GM12892 (cell line): ENCODE measurements at regions not wholly inside any gene's neighbourhood (a gene's known extent, or its start where the extent isn't known, plus 50 kb on each side); places are given as distances from the start of the nearest gene placed in this dataset.

ENCODE experiments used
- DNase-seq: peaks from one replicate; pipeline ENCODE4 v3.0.0; 2011; ENCODE audit not compliant: insufficient read length
- FAIRE-seq: peaks from 2 replicates; lab custom pipeline; 2011; peaks lifted over from hg19 to GRCh38; lab: Jason Lieb, UNC
- POLR2A ChIP-seq: IDR thresholded peaks from 2 replicates; pipeline ENCODE4 v1.6.1; 2011; ENCODE audit warnings: low read depth, low read length, control low read depth
- POLR2AphosphoS5 ChIP-seq: IDR thresholded peaks from 2 replicates; pipeline ENCODE4 v1.6.1; 2011; ENCODE audit warnings: low read depth, low read length, control low read depth
- TAF1 ChIP-seq: IDR thresholded peaks from 2 replicates; pipeline ENCODE4 v1.6.1; 2011; ENCODE audit warnings: low read depth, mild to moderate bottlenecking, control low read depth, low read length, borderline replicate concordance

GRCh38 chr1:87706779-87707228, 378.1 kb downstream of the LMO4 start:
- DNase-seq (no peak), FAIRE-seq (no peak)
- TF ChIP-seq TAF1 (no peak), POLR2A (no peak), POLR2AphosphoS5 (no peak)

- FAIRE-seq (no peak), DNase-seq (no peak)
- TF ChIP-seq TAF1 = no peak
- no peak for TF ChIP-seq POLR2A
- no peak for TF ChIP-seq POLR2AphosphoS5
Observed at GRCh38 chr1:87707411-87707810, 378.7 kb downstream of the LMO4 start.

GRCh38 chr1:87712261-87713010, 383.8 kb downstream of the LMO4 start:
- FAIRE-seq (no peak), DNase-seq (no peak)
- TF ChIP-seq POLR2A (no peak), TAF1 (no peak), POLR2AphosphoS5 (no peak)

- no peak for TF ChIP-seq TAF1
- TF ChIP-seq POLR2AphosphoS5 = no peak
- no peak for TF ChIP-seq POLR2A
- FAIRE-seq (no peak), DNase-seq (no peak)
Observed at GRCh38 chr1:87714278-87714677, 385.6 kb downstream of the LMO4 start.

- TF ChIP-seq POLR2A = no peak
- TF ChIP-seq POLR2AphosphoS5 = no peak
- no peak for TF ChIP-seq TAF1
- FAIRE-seq (no peak), DNase-seq (no peak)
Observed at GRCh38 chr1:87715052-87715451, 386.4 kb downstream of the LMO4 start.

- DNase-seq (no peak), FAIRE-seq (no peak)
- TF ChIP-seq TAF1 = no peak
- TF ChIP-seq POLR2AphosphoS5 = no peak
- TF ChIP-seq POLR2A = no peak
Observed at GRCh38 chr1:87715471-87715870, 386.8 kb downstream of the LMO4 start.

- no peak for FAIRE-seq
- DNase-seq = no peak
- no peak for TF ChIP-seq POLR2AphosphoS5
- TF ChIP-seq TAF1 = no peak
- no peak for TF ChIP-seq POLR2A
Observed at GRCh38 chr1:87717157-87717670, 388.5 kb downstream of the LMO4 start.

- TF ChIP-seq POLR2AphosphoS5 = no peak
- no peak for TF ChIP-seq TAF1
- TF ChIP-seq POLR2A = no peak
- FAIRE-seq = no peak
- DNase-seq = no peak
Observed at GRCh38 chr1:87718241-87718950, 389.7 kb downstream of the LMO4 start.

- no peak for DNase-seq
- FAIRE-seq = no peak
- TF ChIP-seq POLR2AphosphoS5 (no peak), POLR2A (no peak), TAF1 (no peak)
Observed at GRCh38 chr1:87719658-87720057, 391.0 kb downstream of the LMO4 start.

- no peak for FAIRE-seq
- no peak for DNase-seq
Observed at GRCh38 chr1:87720561-87720960, 391.9 kb downstream of the LMO4 start.

GRCh38 chr1:87723193-87723592, 394.5 kb downstream of the LMO4 start:
- FAIRE-seq (no peak), DNase-seq (no peak)
- TF ChIP-seq TAF1 = no peak
- TF ChIP-seq POLR2AphosphoS5 = no peak
- no peak for TF ChIP-seq POLR2A

More at GRCh38 chr1:87720561-87720960, 391.9 kb downstream of the LMO4 start:
- no peak for TF ChIP-seq TAF1
- no peak for TF ChIP-seq POLR2A
- no peak for TF ChIP-seq POLR2AphosphoS5

- TF ChIP-seq POLR2AphosphoS5 = no peak
- TF ChIP-seq POLR2A = no peak
- TF ChIP-seq TAF1 = no peak
- no peak for FAIRE-seq
Observed at GRCh38 chr1:87728169-87728568, 399.5 kb downstream of the LMO4 start.

GRCh38 chr1:87730274-87731216, 401.9 kb downstream of the LMO4 start:
- FAIRE-seq (no peak), DNase-seq (no peak)
- no peak for TF ChIP-seq TAF1
- no peak for TF ChIP-seq POLR2AphosphoS5
- no peak for TF ChIP-seq POLR2A

More at GRCh38 chr1:87728169-87728568, 399.5 kb downstream of the LMO4 start:
- no peak for DNase-seq
